ENCODE measurements at regions not wholly inside any gene's neighbourhood (a gene's known extent, or its start where the extent isn't known, plus 50 kb on each side); places are given as distances from the start of the nearest gene placed in this dataset.

DNA sequence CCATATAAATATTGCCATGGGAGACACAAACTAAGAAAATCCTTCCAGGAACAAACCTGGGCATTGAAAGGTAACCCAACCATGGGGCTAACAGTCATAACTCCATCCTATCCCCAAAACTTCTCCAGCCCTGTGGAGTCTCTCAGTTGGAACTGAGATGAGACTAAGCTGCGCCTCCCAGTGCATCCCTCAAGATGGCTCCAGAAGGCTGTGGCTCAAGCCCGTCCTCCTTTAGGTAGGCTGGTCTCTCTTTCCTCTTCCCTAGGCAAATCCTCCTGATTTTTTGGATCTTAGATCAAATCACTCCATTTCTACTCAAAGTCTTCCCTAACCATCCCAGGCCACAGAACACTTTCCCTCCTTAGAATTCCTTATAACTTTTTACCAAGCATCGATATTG is 364.3 kb upstream of the CCDC196 start:
- H3K27me3 Mint-ChIP-seq = no peaks in the 10 kb centered on the region
- H3K9me3 Mint-ChIP-seq (ENCODE audit: low read depth) = no peaks in the 10 kb centered on the region
- ATAC-seq = no peak
- CTCF ChIA-PET = no interaction called here
- no peak overlapping the region for H3K4me3 Mint-ChIP-seq
- no peaks in the 10 kb centered on the region for H3K36me3 Mint-ChIP-seq (ENCODE audit: low read depth)
- no peak overlapping the region for H3K27ac Mint-ChIP-seq
- H3K4me1 Mint-ChIP-seq = no peaks in the 10 kb centered on the region
- POLR2A ChIA-PET = no interaction called here
- intact Hi-C loops (cut with DNase I, micrococcal nuclease) = no loop called here
- DNase-seq = no peak

DNA sequence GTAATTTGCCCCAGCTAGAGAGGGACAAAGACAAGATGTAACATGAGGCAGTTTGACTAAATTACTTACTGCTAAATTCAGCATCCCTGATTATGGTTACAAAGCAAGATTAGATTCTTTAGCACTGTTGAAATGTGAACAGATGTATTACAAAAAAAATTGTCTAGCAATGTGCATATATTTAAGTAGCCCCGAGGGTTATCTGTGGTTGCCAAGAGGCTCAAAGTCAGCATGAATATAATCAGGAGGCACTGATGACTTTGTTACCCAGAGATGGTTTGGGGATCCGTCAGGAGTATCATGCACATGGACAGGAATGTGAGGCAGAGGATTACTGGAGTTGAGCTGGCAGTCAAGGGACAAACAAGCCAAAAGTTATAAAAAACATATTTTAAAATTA is 356.9 kb upstream of the CCDC196 start:
- CTCF ChIA-PET = interaction anchor here (1.0 kb wide), 1 partner anchor 70 kb away, joined by 5 read pairs; no protein-coding TSS in a partner anchor

DNA sequence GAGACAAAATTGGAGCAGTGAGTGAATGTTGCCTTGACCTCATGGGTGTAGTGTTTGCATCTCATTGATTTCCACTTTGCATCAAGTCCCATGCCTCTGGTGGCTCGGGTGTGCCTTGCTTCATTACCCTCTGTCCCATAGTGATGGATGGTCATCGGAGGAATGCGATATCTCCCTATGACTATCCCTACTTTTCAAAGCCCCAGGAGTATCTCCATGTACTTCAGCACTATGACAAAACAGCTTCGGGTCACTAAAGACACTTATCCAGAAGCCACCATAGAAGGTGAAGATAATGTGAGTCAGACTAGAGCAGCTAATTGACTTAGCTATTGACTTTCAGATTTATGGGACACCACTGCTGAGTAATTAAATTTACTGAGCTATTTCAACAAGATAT is 355.1 kb upstream of the CCDC196 start:
- Mint-ChIP-seq H3K36me3 (ENCODE audit: low read depth) (no peaks in the 10 kb centered on the region), H3K4me1 (no peaks in the 10 kb centered on the region), H3K27me3 (no peaks in the 10 kb centered on the region), H3K27ac (no peak overlapping the region), H3K4me3 (no peak overlapping the region), H3K9me3 (ENCODE audit: low read depth) (no peaks in the 10 kb centered on the region)
- intact Hi-C loops (cut with DNase I, micrococcal nuclease) = no loop called here
- no peak for DNase-seq
- ChIA-PET CTCF (no interaction called here), POLR2A (no interaction called here)
- ATAC-seq = no peak

More for the DNA sequence above, 356.9 kb upstream of the CCDC196 start:
- POLR2A ChIA-PET = no interaction called here
- DNase-seq (no peak), ATAC-seq (no peak)
- intact Hi-C loops (cut with DNase I, micrococcal nuclease) = no loop called here
- no peaks in the 10 kb centered on the region for H3K36me3 Mint-ChIP-seq (ENCODE audit: low read depth)
- no peak overlapping the region for H3K27ac Mint-ChIP-seq
- H3K9me3 Mint-ChIP-seq (ENCODE audit: low read depth) = no peaks in the 10 kb centered on the region
- H3K4me1 Mint-ChIP-seq = no peaks in the 10 kb centered on the region
- H3K4me3 Mint-ChIP-seq = no peak overlapping the region
- no peaks in the 10 kb centered on the region for H3K27me3 Mint-ChIP-seq

DNA sequence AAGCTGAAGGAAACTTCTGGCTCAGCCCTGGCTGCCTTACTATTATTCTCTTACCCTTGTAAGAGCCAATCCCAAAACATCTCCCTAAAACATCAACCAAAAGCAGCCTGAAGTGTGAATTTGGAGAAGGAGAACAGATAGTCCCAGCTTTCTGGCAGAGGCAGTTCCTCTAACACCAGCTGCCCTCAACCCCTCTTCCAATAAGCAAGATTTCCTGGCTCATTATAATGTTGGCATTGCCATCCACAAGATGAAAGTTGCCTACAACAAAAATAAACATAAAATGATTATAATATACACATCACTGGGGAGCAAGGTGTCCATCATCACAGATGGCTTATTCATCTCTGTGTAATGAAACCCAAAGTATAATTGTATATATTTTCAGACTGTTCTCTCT is 352.5 kb upstream of the CCDC196 start:
- intact Hi-C loops (cut with DNase I, micrococcal nuclease) = no loop called here
- POLR2A ChIA-PET = no interaction called here
- Mint-ChIP-seq H3K9me3 (ENCODE audit: low read depth) (no peaks in the 10 kb centered on the region), H3K4me1 (no peaks in the 10 kb centered on the region), H3K36me3 (ENCODE audit: low read depth) (no peaks in the 10 kb centered on the region), H3K27ac (no peak overlapping the region), H3K4me3 (no peak overlapping the region), H3K27me3 (no peaks in the 10 kb centered on the region)
- ATAC-seq = no peak
- DNase-seq = no peak
- CTCF ChIA-PET = no interaction called here

DNA sequence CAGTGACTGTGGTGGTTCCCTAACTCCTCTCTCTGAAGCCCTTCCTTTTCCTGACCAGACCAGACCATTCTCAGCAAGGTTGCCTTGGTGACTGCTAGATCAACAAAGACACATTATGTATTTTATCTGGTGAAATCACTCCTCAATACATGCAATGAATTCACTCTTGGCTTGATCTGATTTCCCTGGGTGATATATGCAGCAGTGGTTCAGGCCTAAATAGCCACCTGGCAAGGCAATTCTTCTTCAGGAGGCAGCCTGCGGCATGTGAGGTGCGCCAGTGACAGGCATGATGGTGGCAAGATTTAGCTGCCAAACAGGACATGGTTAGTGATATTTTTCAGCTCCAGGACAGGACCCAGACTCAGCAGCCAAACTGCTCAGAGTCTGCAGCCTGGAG is 350.3 kb upstream of the CCDC196 start:
- Mint-ChIP-seq H3K4me3 (no peak overlapping the region), H3K27me3 (no peaks in the 10 kb centered on the region), H3K36me3 (ENCODE audit: low read depth) (no peaks in the 10 kb centered on the region), H3K4me1 (no peaks in the 10 kb centered on the region), H3K9me3 (ENCODE audit: low read depth) (no peaks in the 10 kb centered on the region), H3K27ac (no peak overlapping the region)
- no peak for ATAC-seq
- ChIA-PET POLR2A (no interaction called here), CTCF (no interaction called here)
- no peak for DNase-seq
- intact Hi-C loops (cut with DNase I, micrococcal nuclease) = no loop called here

DNA sequence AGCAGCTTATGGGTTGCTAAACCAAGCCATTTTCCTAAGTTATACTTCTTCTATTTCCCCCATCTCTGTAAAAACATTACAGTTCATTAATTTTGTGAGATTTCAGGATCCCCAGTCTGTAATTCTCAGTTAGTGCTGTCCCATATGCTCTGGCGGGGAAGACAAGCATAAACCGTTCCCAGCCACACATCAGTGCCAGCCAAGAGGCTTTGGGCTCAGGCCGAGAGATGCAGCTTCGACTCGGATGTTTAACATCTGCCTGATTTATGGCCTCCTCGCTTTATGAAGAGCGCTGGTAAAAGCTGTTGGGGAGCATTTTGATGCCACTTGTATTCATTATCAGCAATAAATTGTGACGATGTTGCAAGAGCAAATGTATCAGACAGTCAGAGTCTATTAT is 349.1 kb upstream of the CCDC196 start:
- ChIA-PET POLR2A (no interaction called here), CTCF (no interaction called here)
- Mint-ChIP-seq H3K27ac (no peak overlapping the region), H3K4me3 (no peak overlapping the region), H3K36me3 (ENCODE audit: low read depth) (no peaks in the 10 kb centered on the region), H3K9me3 (ENCODE audit: low read depth) (no peaks in the 10 kb centered on the region), H3K27me3 (no peaks in the 10 kb centered on the region), H3K4me1 (no peaks in the 10 kb centered on the region)
- DNase-seq (no peak), ATAC-seq (no peak)
- intact Hi-C loops (cut with DNase I, micrococcal nuclease) = no loop called here

DNA sequence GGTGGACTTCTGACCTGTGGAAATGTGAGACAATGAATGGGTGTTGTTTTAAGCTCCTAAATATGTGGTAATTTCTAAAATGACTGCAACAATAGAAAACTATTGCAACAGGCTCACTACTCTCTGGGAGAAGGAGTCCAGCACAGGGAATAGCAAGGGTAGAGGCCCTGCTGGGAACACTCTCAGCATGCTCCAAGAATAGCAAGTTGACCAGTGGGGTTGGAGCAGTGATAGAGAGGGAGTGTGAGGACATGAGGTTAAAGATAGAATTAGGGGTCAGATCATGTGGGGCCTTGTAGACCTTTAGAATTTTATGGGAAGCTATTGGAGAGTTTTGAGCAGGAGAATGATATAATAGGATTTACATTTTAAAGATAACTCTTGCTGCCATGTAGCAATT is 346.7 kb upstream of the CCDC196 start:
- POLR2A ChIA-PET = no interaction called here
- Mint-ChIP-seq H3K4me1 (no peaks in the 10 kb centered on the region), H3K27ac (no peak overlapping the region), H3K4me3 (no peak overlapping the region), H3K36me3 (ENCODE audit: low read depth) (no peaks in the 10 kb centered on the region), H3K9me3 (ENCODE audit: low read depth) (no peaks in the 10 kb centered on the region), H3K27me3 (peaks cover 2% of the 10 kb centered on the region)
- intact Hi-C loops (cut with DNase I, micrococcal nuclease) = no loop called here
- CTCF ChIA-PET = no interaction called here
- ATAC-seq (no peak), DNase-seq (no peak)

DNA sequence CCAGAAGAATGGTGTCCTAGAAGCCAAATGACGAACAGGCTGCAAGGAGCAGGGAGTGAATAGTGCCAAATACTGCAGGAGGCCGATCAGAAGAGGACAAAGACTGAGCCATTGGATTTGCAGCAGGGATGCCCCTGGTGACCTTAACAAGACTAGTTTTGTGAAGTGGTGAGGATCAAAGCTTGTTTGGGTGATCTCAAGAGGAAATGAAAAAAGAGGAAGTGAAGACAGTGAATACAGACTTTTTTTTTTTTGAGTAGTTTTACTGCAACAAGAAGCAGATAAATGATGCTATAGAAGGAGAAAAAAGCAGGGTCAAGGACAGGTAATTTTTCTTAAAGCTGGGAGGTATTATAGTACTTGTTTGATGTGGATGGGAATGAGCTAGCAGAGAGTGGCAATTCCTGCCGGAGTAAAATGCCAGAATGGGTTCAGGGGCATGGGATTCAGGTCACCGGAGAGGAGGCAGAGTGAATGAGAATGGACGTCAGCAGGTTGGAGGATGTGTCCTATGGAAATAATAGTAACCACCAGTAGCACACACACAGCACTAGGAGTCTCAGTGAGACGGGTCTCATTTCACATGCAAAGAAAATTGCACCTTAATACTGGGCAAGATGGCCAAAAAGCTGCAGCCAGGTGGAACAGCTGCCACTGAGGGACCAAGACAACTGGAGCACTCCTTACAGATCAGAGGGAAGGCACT is 345.8 kb upstream of the CCDC196 start:
- no peak overlapping the region for H3K27ac Mint-ChIP-seq
- ChIA-PET CTCF (no interaction called here), POLR2A (no interaction called here)
- H3K36me3 Mint-ChIP-seq (ENCODE audit: low read depth) = no peaks in the 10 kb centered on the region
- no peak overlapping the region for H3K4me3 Mint-ChIP-seq
- no peak for ATAC-seq
- H3K4me1 Mint-ChIP-seq = no peaks in the 10 kb centered on the region
- intact Hi-C loops (cut with DNase I, micrococcal nuclease) = no loop called here
- no peak for DNase-seq
- no peaks in the 10 kb centered on the region for H3K9me3 Mint-ChIP-seq (ENCODE audit: low read depth)
- H3K27me3 Mint-ChIP-seq = peaks cover 6% of the 10 kb centered on the region

DNA sequence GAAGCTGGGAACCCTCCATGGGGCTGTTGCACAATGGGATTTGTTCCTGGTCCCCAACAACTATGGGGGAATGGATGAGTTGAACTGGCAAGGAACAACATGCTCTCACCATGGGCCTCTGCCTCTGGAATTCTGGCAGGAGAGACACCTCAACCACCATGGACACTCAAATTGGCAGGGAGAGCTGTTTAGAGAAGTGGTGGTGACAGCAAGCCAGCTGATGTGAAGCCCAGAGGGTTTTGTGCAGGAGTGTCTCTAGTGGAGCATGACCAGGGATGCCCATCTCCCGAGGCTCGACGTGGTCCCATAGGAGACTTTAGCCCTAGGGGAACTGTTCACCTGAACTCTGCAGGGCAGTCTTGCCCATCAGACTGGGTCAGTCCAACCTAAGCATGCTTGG is 345.2 kb upstream of the CCDC196 start:
- peaks cover 6% of the 10 kb centered on the region for H3K27me3 Mint-ChIP-seq
- ChIA-PET CTCF (no interaction called here), POLR2A (no interaction called here)
- no peaks in the 10 kb centered on the region for H3K9me3 Mint-ChIP-seq (ENCODE audit: low read depth)
- DNase-seq = no peak
- intact Hi-C loops (cut with DNase I, micrococcal nuclease) = no loop called here
- H3K4me3 Mint-ChIP-seq = no peak overlapping the region
- no peaks in the 10 kb centered on the region for H3K36me3 Mint-ChIP-seq (ENCODE audit: low read depth)
- ATAC-seq = no peak
- no peaks in the 10 kb centered on the region for H3K4me1 Mint-ChIP-seq
- no peak overlapping the region for H3K27ac Mint-ChIP-seq

DNA sequence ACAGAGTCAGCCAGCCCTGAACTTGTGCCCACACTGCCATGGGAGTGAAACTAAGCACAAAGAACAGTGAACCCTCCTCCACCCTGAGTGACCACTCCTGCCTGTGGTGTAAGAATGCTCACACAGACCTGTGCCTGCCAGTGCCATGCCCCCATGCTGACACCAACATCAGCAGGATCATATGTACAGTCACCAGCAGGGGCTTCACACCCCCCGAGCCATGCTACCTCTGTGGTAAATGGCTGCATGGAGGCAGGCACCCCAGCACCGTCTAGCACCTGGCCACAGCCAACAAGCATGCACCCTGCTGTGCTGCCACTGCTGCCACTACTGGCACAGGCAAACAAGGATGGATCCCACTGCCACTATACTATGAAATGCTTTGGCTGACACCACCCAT is 344.4 kb upstream of the CCDC196 start:
- ChIA-PET CTCF (no interaction called here), POLR2A (no interaction called here)
- intact Hi-C loops (cut with DNase I, micrococcal nuclease) = no loop called here
- ATAC-seq (no peak), DNase-seq (no peak)
- no peaks in the 10 kb centered on the region for H3K36me3 Mint-ChIP-seq (ENCODE audit: low read depth)
- no peak overlapping the region for H3K4me3 Mint-ChIP-seq
- H3K9me3 Mint-ChIP-seq (ENCODE audit: low read depth) = no peaks in the 10 kb centered on the region
- H3K27me3 Mint-ChIP-seq = peaks cover 11% of the 10 kb centered on the region
- H3K27ac Mint-ChIP-seq = no peak overlapping the region
- H3K4me1 Mint-ChIP-seq = no peaks in the 10 kb centered on the region

DNA sequence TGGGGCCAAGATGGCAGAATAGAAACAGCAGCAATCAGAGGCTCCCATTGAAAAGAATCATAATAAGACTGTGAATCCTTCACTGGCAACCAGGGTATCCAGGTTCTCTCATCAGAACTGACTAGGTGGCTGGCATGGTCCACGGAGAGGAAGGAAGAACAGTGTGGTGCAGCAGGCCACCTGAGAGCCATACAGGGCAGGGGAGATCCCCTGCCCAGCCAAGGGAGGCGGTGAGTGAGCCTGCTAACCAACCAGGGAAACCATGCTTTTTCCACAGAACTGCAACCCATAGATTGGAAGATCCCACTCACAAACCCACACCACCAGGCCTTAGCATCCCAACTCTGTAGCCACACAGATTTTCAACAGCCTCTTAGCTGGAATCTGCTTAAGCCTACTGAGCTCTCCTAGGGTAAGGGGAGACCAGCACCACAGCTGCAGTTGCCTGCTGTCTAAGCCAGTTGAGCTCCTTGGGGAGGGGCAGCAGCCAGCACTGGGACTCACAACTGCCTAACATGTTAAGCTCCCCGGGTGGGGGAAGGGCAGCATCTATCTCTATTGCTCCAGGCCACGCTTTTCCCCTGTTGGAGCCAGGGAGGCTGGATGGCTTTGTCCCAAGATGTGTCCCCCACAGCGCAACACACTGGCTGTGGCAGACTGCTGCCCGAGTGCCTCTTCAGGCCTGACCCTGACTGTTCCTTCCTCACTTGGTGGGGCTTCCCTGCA is 342.6 kb upstream of the CCDC196 start:
- POLR2A ChIA-PET = no interaction called here
- intact Hi-C loops (cut with DNase I, micrococcal nuclease) = no loop called here
- ATAC-seq (no peak), DNase-seq (no peak)
- Mint-ChIP-seq H3K9me3 (ENCODE audit: low read depth) (no peaks in the 10 kb centered on the region), H3K4me3 (no peak overlapping the region), H3K27ac (no peak overlapping the region), H3K36me3 (ENCODE audit: low read depth) (no peaks in the 10 kb centered on the region), H3K4me1 (no peaks in the 10 kb centered on the region), H3K27me3 (peaks cover 17% of the 10 kb centered on the region)
- CTCF ChIA-PET = no interaction called here

DNA sequence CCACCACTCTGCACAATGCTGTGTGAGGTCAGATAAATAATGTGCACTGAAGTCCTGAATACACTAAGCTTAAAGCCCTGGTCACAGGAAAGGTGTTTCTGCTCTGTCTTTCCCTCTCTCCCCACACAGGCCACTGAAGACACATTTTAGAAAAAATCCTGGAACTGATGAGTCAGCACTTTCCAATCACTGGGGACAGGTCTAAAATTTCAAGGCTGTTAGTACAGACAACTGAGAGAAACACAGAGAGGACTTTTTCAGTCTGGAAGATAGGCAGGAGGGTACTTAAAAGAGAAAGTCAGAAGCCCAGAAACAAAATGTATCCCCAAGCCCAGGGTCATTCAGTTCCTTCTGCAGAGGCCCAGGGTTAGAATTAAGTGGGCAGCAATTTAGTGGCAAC is 333.9 kb upstream of the CCDC196 start:
- ChIA-PET CTCF (interaction anchor here (0.7 kb wide), 1 partner anchor 28 kb away, joined by 4 read pairs; no protein-coding TSS in a partner anchor), POLR2A (no interaction called here)

More for the DNA sequence above, 333.9 kb upstream of the CCDC196 start:
- Mint-ChIP-seq H3K36me3 (ENCODE audit: low read depth) (no peaks in the 10 kb centered on the region), H3K27ac (no peak overlapping the region), H3K27me3 (peaks cover under 1% of the 10 kb centered on the region), H3K4me1 (no peaks in the 10 kb centered on the region), H3K4me3 (no peak overlapping the region), H3K9me3 (ENCODE audit: low read depth) (no peaks in the 10 kb centered on the region)
- intact Hi-C loops (cut with DNase I, micrococcal nuclease) = no loop called here
- ATAC-seq (no peak), DNase-seq (no peak)
